BLaER1 treated with 17β-estradiol and CSF1 and Interleukin-3, amounts not matched to agents 10 nM and 100 nM (cell line): ENCODE measurements at regions not wholly inside any gene's neighbourhood (a gene's known extent, or its start where the extent isn't known, plus 50 kb on each side); places are given as distances from the start of the nearest gene placed in this dataset.

Source experiments
- H3K27ac ChIP-seq, 11 experiments: shearing (Covaris generic); formaldehyde crosslinking; 2 replicates each; pipeline ENCODE4 v1.8.1; 2022
- H3K27me3 ChIP-seq, 11 experiments: shearing (Covaris generic); formaldehyde crosslinking; 2 replicates each; pipeline ENCODE4 v1.8.1; 2022
- H3K36me3 ChIP-seq, 11 experiments: shearing (Covaris generic); formaldehyde crosslinking; 2 replicates each; pipeline ENCODE4 v1.8.1; 2022
- H3K4me1 ChIP-seq, 10 experiments: shearing (Covaris generic); formaldehyde crosslinking; 2 replicates each; pipeline ENCODE4 v1.8.1; 2022
- H3K4me2 ChIP-seq, 11 experiments: shearing (Covaris generic); formaldehyde crosslinking; 2 replicates each; pipeline ENCODE4 v1.8.1; 2022
- H3K4me3 ChIP-seq, 10 experiments: shearing (Covaris generic); formaldehyde crosslinking; 2 replicates each; pipeline ENCODE4 v1.8.1; 2022
- H3K9ac ChIP-seq, 11 experiments: shearing (Covaris generic); formaldehyde crosslinking; 2 replicates each; pipeline ENCODE4 v1.8.1; 2022
- H3K9me3 ChIP-seq, 11 experiments: shearing (Covaris generic); formaldehyde crosslinking; replicated peaks in 1 of 11; 2 replicates each; pipeline ENCODE4 v1.8.1; 2022
- H4K20me1 ChIP-seq, 11 experiments: shearing (Covaris generic); formaldehyde crosslinking; 2 replicates each; pipeline ENCODE4 v1.8.1; 2022
- Cebpa-rat ChIP-seq, 11 experiments: shearing (Covaris generic); IDR thresholded peaks; 2 replicates each; pipeline ENCODE4 v1.8.1; 2022

- Histone ChIP-seq H3K9me3 (no peaks in the 10 kb centered on the region), H3K36me3 (no peaks in the 10 kb centered on the region), H4K20me1 (no peaks in the 10 kb centered on the region), H3K9ac (no peak overlapping the region), H3K4me3 (no peak overlapping the region), H3K27ac (no peak overlapping the region), H3K27me3 (no peaks in the 10 kb centered on the region), H3K4me1 (no peaks in the 10 kb centered on the region), H3K4me2 (no peak overlapping the region)
- TF ChIP-seq Cebpa-rat (IDR thresholded peaks at IDR 0.05): no peak
Measured at GRCh38 chr12:19992311-19992710, 376.0 kb upstream of the PDE3A start.

GRCh38 chr12:19994968-19995367, 373.4 kb upstream of the PDE3A start:
- H3K4me2 ChIP-seq: no peak overlapping the region
- TF ChIP-seq Cebpa-rat (IDR thresholded peaks at IDR 0.05): no peak
- no peaks in the 10 kb centered on the region for H3K4me1 ChIP-seq
- H3K9ac ChIP-seq: no peak overlapping the region
- H3K27me3 ChIP-seq: no peaks in the 10 kb centered on the region
- no peaks in the 10 kb centered on the region for H4K20me1 ChIP-seq
- H3K4me3 ChIP-seq: no peak overlapping the region
- H3K9me3 ChIP-seq: no peaks in the 10 kb centered on the region
- H3K36me3 ChIP-seq: no peaks in the 10 kb centered on the region
- H3K27ac ChIP-seq: no peak overlapping the region

- H3K4me1 ChIP-seq: no peaks in the 10 kb centered on the region
- H3K9me3 ChIP-seq: no peaks in the 10 kb centered on the region
- H3K36me3 ChIP-seq: no peaks in the 10 kb centered on the region
- H3K27ac ChIP-seq: no peak overlapping the region
- H3K4me3 ChIP-seq: no peak overlapping the region
- H3K9ac ChIP-seq: no peak overlapping the region
- no peak for TF ChIP-seq Cebpa-rat (IDR thresholded peaks at IDR 0.05)
- H4K20me1 ChIP-seq: no peaks in the 10 kb centered on the region
- H3K27me3 ChIP-seq: no peaks in the 10 kb centered on the region
- no peak overlapping the region for H3K4me2 ChIP-seq
Measured at GRCh38 chr12:19997656-19998400, 370.5 kb upstream of the PDE3A start.

- no peaks in the 10 kb centered on the region for H3K36me3 ChIP-seq
Measured at GRCh38 chr12:19998411-19998810, 369.9 kb upstream of the PDE3A start.

GRCh38 chr12:19998961-19999804, 369.2 kb upstream of the PDE3A start:
- H3K9ac ChIP-seq: no peak overlapping the region
- no peaks in the 10 kb centered on the region for H4K20me1 ChIP-seq

More at GRCh38 chr12:19998411-19998810, 369.9 kb upstream of the PDE3A start:
- Histone ChIP-seq H3K27ac (no peak overlapping the region), H3K4me3 (no peak overlapping the region), H3K4me1 (no peaks in the 10 kb centered on the region), H3K27me3 (no peaks in the 10 kb centered on the region), H4K20me1 (no peaks in the 10 kb centered on the region), H3K4me2 (no peak overlapping the region), H3K9me3 (no peaks in the 10 kb centered on the region), H3K9ac (no peak overlapping the region)
- TF ChIP-seq Cebpa-rat (IDR thresholded peaks at IDR 0.05): no peak

GRCh38 chr12:19999805-20000138, 368.6 kb upstream of the PDE3A start:
- TF ChIP-seq Cebpa-rat (IDR thresholded peaks at IDR 0.05): no peak
- no peak overlapping the region for H3K4me2 ChIP-seq
- H3K4me3 ChIP-seq: no peak overlapping the region
- H3K9me3 ChIP-seq: no peaks in the 10 kb centered on the region
- no peaks in the 10 kb centered on the region for H3K27me3 ChIP-seq
- no peaks in the 10 kb centered on the region for H3K36me3 ChIP-seq
- H3K4me1 ChIP-seq: no peaks in the 10 kb centered on the region
- H3K9ac ChIP-seq: no peak overlapping the region
- H4K20me1 ChIP-seq: no peaks in the 10 kb centered on the region
- H3K27ac ChIP-seq: no peak overlapping the region

More at GRCh38 chr12:19998961-19999804, 369.2 kb upstream of the PDE3A start:
- H3K36me3 ChIP-seq: no peaks in the 10 kb centered on the region
- no peaks in the 10 kb centered on the region for H3K27me3 ChIP-seq
- no peaks in the 10 kb centered on the region for H3K4me1 ChIP-seq
- no peak for TF ChIP-seq Cebpa-rat (IDR thresholded peaks at IDR 0.05)
- H3K9me3 ChIP-seq: no peaks in the 10 kb centered on the region
- H3K4me3 ChIP-seq: no peak overlapping the region
- no peak overlapping the region for H3K4me2 ChIP-seq
- no peak overlapping the region for H3K27ac ChIP-seq

- Histone ChIP-seq H3K9me3 (no peaks in the 10 kb centered on the region), H3K4me2 (no peak overlapping the region), H3K9ac (no peak overlapping the region), H3K27me3 (no peaks in the 10 kb centered on the region), H3K4me3 (no peak overlapping the region), H4K20me1 (no peaks in the 10 kb centered on the region), H3K36me3 (no peaks in the 10 kb centered on the region), H3K4me1 (no peaks in the 10 kb centered on the region), H3K27ac (no peak overlapping the region)
- TF ChIP-seq Cebpa-rat (IDR thresholded peaks at IDR 0.05): no peak
Measured at GRCh38 chr12:20000229-20000849, 368.0 kb upstream of the PDE3A start.

GRCh38 chr12:20003252-20003651, 365.1 kb upstream of the PDE3A start:
- no peak overlapping the region for H3K27ac ChIP-seq
- no peaks in the 10 kb centered on the region for H3K4me1 ChIP-seq
- no peak for TF ChIP-seq Cebpa-rat (IDR thresholded peaks at IDR 0.05)
- no peaks in the 10 kb centered on the region for H3K36me3 ChIP-seq
- H3K27me3 ChIP-seq: no peaks in the 10 kb centered on the region
- H3K9me3 ChIP-seq: no peaks in the 10 kb centered on the region
- H3K9ac ChIP-seq: no peak overlapping the region
- no peaks in the 10 kb centered on the region for H4K20me1 ChIP-seq
- H3K4me3 ChIP-seq: no peak overlapping the region
- H3K4me2 ChIP-seq: no peak overlapping the region

GRCh38 chr12:20004952-20005351, 363.4 kb upstream of the PDE3A start:
- Histone ChIP-seq H3K9ac (no peak overlapping the region), H3K4me3 (no peak overlapping the region), H3K27ac (no peak overlapping the region), H3K4me1 (no peaks in the 10 kb centered on the region), H4K20me1 (no peaks in the 10 kb centered on the region), H3K4me2 (no peak overlapping the region), H3K9me3 (peaks cover 3 to 5% (median 5%) of the 10 kb centered on the region in 11 experiments; a peak in 19 of 22 replicates), H3K27me3 (no peaks in the 10 kb centered on the region), H3K36me3 (no peaks in the 10 kb centered on the region)
- no peak for TF ChIP-seq Cebpa-rat (IDR thresholded peaks at IDR 0.05)
